ENCODE measurements at regions not wholly inside any gene's neighbourhood (a gene's known extent, or its start where the extent isn't known, plus 50 kb on each side); places are given as distances from the start of the nearest gene placed in this dataset.
"Not testable (repeated sequence)": the region's sequence is repeated elsewhere in the genome, so short reads cannot be mapped to it uniquely, and the experiment has no call there.

DNA sequence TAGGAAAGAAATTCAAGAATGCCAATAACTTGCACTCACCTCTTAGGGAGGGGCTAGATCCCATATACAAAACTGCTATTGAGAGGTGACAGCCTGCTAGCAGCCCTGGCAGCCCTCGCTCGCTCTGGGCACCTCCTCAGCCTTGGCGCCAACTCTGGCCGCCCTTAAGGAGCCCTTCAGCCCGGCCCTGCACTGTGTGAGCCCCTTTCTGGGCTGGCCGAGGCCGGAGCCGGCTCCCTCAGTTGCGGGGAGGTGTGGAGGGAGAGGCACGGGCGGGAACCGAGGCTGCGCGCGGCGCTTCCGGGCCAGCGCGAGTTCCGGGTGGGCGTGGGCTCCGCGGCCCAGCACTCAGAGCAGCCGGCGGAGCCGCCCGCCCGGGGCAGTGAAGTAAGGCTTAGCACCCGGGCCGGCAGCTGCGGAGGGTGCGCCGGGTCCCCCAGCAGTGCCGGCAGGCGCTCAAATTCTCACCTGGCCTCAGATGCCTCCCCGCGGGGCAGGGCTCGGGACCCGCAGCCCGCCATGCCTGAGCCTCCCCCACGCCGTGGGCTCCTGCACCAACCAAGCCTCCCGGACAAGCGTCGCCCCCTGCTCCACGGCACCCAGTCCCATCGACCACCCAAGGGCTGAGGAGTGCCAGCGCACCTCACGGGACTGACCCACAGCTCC lies 329.9 kb downstream of the FAM181B start:
- intact Hi-C loops (cut with micrococcal nuclease) = no loop called here
- TF ChIP-seq, protein P1, sequence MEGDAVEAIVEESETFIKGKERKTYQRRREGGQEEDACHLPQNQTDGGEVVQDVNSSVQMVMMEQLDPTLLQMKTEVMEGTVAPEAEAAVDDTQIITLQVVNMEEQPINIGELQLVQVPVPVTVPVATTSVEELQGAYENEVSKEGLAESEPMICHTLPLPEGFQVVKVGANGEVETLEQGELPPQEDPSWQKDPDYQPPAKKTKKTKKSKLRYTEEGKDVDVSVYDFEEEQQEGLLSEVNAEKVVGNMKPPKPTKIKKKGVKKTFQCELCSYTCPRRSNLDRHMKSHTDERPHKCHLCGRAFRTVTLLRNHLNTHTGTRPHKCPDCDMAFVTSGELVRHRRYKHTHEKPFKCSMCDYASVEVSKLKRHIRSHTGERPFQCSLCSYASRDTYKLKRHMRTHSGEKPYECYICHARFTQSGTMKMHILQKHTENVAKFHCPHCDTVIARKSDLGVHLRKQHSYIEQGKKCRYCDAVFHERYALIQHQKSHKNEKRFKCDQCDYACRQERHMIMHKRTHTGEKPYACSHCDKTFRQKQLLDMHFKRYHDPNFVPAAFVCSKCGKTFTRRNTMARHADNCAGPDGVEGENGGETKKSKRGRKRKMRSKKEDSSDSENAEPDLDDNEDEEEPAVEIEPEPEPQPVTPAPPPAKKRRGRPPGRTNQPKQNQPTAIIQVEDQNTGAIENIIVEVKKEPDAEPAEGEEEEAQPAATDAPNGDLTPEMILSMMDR (IDR thresholded peaks at IDR 0.05) = no peak
- CTCF ChIA-PET = interaction anchor here (0.6 kb wide), 1 partner anchor 759 kb away, joined by 5 read pairs; no protein-coding TSS in a partner anchor
- Mint-ChIP-seq H3K36me3 (ENCODE audit: low read depth) (no peaks in the 10 kb centered on the region), H3K27me3 (no peaks in the 10 kb centered on the region), H3K4me3 (no peak overlapping the region), H3K9me3 (no peaks in the 10 kb centered on the region), H3K4me1 (ENCODE audit: low read depth) (no peaks in the 10 kb centered on the region), H3K27ac (no peak overlapping the region)
- ATAC-seq = no peak
- no peak for DNase-seq
- POLR2A ChIA-PET = no interaction called here

DNA sequence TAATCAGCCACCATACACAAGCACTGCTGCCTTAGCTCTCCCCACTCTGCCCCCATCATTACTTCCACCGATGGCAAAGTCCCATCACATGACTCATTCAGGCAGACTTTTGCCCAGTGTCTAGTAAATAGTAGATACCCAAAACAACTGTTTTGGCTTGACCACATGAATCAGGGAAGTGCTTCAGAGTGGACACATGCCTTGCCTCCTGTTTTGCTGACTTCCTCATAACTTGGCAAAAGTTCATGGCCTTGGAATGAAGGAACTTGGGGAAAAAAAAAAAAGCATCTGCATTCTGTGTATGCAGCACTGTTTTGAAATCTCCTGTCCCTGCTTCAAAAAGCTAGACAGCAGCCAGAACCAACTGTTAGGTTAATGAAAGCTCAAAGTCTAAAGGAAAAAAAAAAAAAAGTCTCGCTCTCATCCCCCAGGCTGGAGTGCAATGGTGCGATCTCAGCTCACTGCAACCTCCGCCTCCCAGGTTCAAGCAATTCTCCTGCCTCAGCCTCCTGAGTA lies 335.3 kb downstream of the FAM181B start:
- DNase-seq (no peak), ATAC-seq (no peak)
- Mint-ChIP-seq H3K9me3 (no peaks in the 10 kb centered on the region), H3K4me3 (no peak overlapping the region), H3K27me3 (no peaks in the 10 kb centered on the region), H3K4me1 (ENCODE audit: low read depth) (no peaks in the 10 kb centered on the region), H3K27ac (no peak overlapping the region), H3K36me3 (ENCODE audit: low read depth) (no peaks in the 10 kb centered on the region)
- ChIA-PET CTCF (no interaction called here), POLR2A (no interaction called here)
- TF ChIP-seq, protein P1 (IDR thresholded peaks at IDR 0.05) = no peak
- intact Hi-C loops (cut with micrococcal nuclease) = no loop called here

DNA sequence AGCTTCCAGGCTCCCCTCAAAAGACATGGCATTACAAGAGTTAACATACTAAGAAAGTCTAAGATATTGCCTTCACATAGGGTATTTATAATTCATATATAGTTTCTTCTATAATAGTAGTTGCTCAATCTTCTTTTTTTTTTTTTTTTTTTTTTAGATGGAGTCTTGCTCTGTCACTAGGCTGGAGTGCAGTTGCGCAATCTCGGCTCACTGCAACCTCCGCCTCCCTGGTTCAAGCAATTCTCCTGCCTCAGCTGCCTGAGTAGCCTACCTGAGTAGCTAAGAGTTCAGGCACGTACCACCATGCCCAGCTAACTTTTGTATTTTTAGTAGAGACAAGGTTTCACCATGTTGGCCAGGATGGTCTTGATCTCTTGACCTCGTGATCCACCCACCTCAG lies 337.0 kb downstream of the FAM181B start:
- DNase-seq; intact Hi-C loops (cut with micrococcal nuclease); H3K36me3 Mint-ChIP-seq (ENCODE audit: low read depth); H3K4me3 Mint-ChIP-seq; H3K4me1 Mint-ChIP-seq (ENCODE audit: low read depth); ATAC-seq; CTCF ChIA-PET; H3K9me3 Mint-ChIP-seq; H3K27ac Mint-ChIP-seq; H3K27me3 Mint-ChIP-seq; POLR2A ChIA-PET: not testable (repeated sequence)

DNA sequence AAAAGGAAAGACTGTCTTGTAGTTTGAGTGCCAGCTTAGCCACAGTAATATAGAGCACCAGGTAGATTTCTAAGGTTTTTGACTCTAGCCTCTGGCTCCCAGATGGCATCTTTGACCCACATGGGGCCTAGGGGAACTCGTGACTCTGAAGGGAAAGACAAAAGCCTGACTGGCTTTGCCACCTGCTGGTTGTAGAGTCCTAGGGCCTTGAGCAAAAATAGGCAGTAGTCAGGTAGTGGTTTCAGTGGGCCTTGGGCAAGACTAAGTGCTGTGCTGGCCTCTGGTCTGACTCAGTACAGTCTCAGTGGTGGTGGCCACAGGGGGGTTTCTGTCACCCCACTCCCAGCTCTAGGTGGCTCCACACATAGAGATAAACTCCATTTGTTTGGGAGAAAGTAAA lies 349.4 kb downstream of the FAM181B start:
- CTCF ChIA-PET = no interaction called here

DNA sequence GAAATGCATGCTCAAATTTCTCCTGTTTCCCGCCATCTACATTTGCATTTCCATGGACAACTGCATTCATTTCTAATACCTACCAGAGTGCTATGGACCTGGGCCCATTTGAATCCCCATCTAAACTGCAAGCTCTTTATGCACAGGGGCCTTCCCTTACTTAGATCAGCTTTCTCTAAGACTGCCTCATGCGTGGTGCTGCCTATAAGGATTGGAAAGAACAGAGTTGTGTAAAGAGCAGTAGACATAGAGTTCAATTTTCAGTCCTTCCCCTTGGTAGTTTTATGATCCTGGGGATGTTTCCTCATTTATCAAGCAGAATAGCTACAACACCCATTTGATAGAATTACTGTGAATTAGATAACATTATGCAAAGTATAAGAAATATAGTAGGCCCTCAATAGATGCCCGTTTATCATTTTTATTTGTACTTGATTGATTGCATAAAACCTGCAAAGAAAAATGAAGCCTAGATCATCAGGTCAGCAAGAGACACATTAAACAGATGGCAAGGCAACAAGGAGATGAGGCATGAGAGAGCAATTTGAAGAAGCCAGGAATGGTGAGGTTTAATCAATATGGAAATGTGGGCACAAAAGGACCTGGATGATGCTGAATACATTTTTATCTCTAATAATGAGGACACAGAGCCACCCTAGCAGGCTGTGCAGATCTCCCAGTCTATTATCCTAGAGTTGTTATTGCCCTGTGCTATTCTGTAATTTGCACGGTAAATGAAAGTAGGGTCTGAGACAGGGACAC lies 359.7 kb downstream of the FAM181B start:
- intact Hi-C loops (cut with micrococcal nuclease) = no loop called here
- Mint-ChIP-seq H3K4me1 (ENCODE audit: low read depth) (no peaks in the 10 kb centered on the region), H3K9me3 (peaks cover 1% of the 10 kb centered on the region), H3K4me3 (no peak overlapping the region), H3K27ac (no peak overlapping the region), H3K27me3 (no peaks in the 10 kb centered on the region), H3K36me3 (ENCODE audit: low read depth) (no peaks in the 10 kb centered on the region)
- ATAC-seq (no peak), DNase-seq (no peak)
- ChIA-PET CTCF (no interaction called here), POLR2A (no interaction called here)
- TF ChIP-seq, protein P1 (IDR thresholded peaks at IDR 0.05) = no peak

More for the DNA sequence above, 349.4 kb downstream of the FAM181B start:
- no peaks in the 10 kb centered on the region for H3K36me3 Mint-ChIP-seq (ENCODE audit: low read depth)
- H3K9me3 Mint-ChIP-seq = no peaks in the 10 kb centered on the region
- no peaks in the 10 kb centered on the region for H3K27me3 Mint-ChIP-seq
- H3K4me3 Mint-ChIP-seq = no peak overlapping the region
- H3K27ac Mint-ChIP-seq = no peak overlapping the region
- DNase-seq (no peak), ATAC-seq (no peak)
- intact Hi-C loops (cut with micrococcal nuclease) = no loop called here
- TF ChIP-seq, protein P1 (IDR thresholded peaks at IDR 0.05) = no peak
- POLR2A ChIA-PET = no interaction called here
- H3K4me1 Mint-ChIP-seq (ENCODE audit: low read depth) = no peaks in the 10 kb centered on the region
